Thymus (tissue), 11 donors: ENCODE measurements at regions not wholly inside any gene's neighbourhood (a gene's known extent, or its start where the extent isn't known, plus 50 kb on each side); places are given as distances from the start of the nearest gene placed in this dataset.

Source experiments
- DNase-seq, 9 donors: peaks; one replicate each; pipeline ENCODE4 v3.0.0-alpha.2; 2013; ENCODE audit warnings: low spot score in 9 of 9, low read depth in 6 of 9, missing footprints in 1 of 9
- H3K27ac ChIP-seq, 2 donors: one replicate each; pipeline ENCODE4 v1.5.1; 2013; ENCODE audit warnings: control low read depth in 1 of 2, low read depth in 1 of 2, low read length in 1 of 2, mild to moderate bottlenecking in 1 of 2, moderate library complexity in 1 of 2
- H3K27me3 ChIP-seq, 2 donors: one replicate each; pipeline ENCODE4 v1.5.1; 2013; ENCODE audit warnings: low read length in 1 of 2; ENCODE audit not compliant: control insufficient read depth in 2 of 2, insufficient read depth in 1 of 2
- H3K36me3 ChIP-seq, 2 donors: one replicate each; pipeline ENCODE4 v1.5.1; 2013; ENCODE audit warnings: low read length in 1 of 2, mild to moderate bottlenecking in 1 of 2, moderate library complexity in 1 of 2; ENCODE audit not compliant: control insufficient read depth in 2 of 2, insufficient read depth in 2 of 2
- H3K4me1 ChIP-seq, 2 donors: one replicate each; pipeline ENCODE4 v1.5.1; 2013; ENCODE audit warnings: low read length in 2 of 2; ENCODE audit not compliant: control insufficient read depth in 2 of 2, insufficient read depth in 2 of 2
- H3K4me3 ChIP-seq, 2 donors: one replicate each; pipeline ENCODE4 v1.5.1; 2013; ENCODE audit warnings: low read length in 2 of 2, control low read depth in 1 of 2, mild to moderate bottlenecking in 1 of 2
- H3K9me3 ChIP-seq, 2 donors: one replicate each; pipeline ENCODE4 v1.5.1; 2013; ENCODE audit warnings: low read length in 1 of 2, mild to moderate bottlenecking in 1 of 2; ENCODE audit not compliant: control insufficient read depth in 2 of 2, insufficient read depth in 1 of 2
- WGBS: extraction: QIAGEN DNeasy Blood & Tissue Kit; methylation state at CpG from one replicate; pipeline ENCODE4 v1.1.7; 2013; 5-methylcytosine and 5-hydroxymethylcytosine counted together
- donor health status: healthy.

DNA sequence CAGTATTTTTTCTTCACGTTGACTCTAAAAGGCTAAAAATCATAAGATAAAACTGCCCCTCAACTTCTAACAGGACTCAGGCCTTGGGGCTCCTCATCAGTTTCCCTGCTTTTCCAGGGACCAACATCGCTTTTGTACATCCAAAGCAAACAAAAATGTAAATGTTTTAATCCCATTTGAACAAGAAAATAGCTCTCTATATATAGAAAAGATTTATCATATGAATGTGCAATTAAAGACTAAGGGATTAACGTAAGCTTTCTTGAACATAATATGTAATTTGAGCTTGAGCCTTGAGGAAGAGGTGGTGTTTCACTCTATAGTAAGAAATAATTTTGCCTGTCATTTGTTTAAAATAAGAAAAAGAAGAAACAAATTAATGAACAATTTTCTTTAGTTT is 547.2 kb upstream of the ACO1 start:
- no peaks in the 10 kb centered on the region for H3K27me3 ChIP-seq
- H3K36me3 ChIP-seq = no peaks in the 10 kb centered on the region
- no peaks in the 10 kb centered on the region for H3K4me1 ChIP-seq
- H3K9me3 ChIP-seq = no peaks in the 10 kb centered on the region
- no peak overlapping the region for H3K4me3 ChIP-seq
- WGBS = 89% methylated on average over 3 of the region's 3 CpGs
- DNase-seq = no peak
- no peak overlapping the region for H3K27ac ChIP-seq

DNA sequence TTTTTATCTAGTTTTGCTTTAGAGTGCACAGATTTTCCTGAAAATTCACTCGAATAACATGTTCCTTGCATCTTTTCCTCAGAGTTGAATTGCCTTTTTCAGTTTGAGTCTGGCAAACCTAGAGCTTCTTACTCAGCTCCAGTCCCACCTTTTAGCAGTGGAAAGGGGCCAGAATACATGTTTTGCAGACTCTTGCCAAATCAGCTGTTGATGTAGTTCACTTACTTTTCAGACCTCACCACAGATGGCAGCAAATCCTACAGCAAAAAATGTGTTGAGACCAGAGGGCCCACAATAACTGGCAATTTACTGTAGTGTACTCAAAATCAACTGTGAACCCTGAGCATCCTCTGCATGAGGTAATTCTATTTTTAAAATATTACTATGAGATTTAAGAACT is 545.2 kb upstream of the ACO1 start:
- no peak overlapping the region for H3K27ac ChIP-seq
- H3K36me3 ChIP-seq = no peaks in the 10 kb centered on the region
- no peak for DNase-seq
- no peak overlapping the region for H3K4me3 ChIP-seq
- H3K9me3 ChIP-seq = no peaks in the 10 kb centered on the region
- no peaks in the 10 kb centered on the region for H3K4me1 ChIP-seq
- WGBS = 78% methylated on average over 1 of the region's 1 CpG
- H3K27me3 ChIP-seq = no peaks in the 10 kb centered on the region

DNA sequence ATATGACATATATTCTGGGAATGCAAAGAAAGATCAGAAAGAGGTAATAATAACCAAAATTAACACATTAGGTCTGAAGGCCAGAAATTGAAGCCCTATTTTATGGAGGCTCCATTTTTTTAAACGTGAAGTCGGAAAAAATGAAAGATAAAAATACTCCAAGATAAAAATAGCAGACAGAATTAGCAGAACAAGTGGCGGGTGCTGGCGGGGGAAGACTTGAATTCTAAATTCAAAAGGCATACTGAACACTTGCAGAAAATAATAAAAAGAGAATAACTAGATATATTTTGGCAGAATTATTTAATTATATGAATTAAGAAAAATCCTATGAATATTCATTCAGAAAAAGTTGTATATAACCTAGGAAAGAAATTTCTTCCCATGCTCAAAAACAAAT is 543.7 kb upstream of the ACO1 start:
- no peaks in the 10 kb centered on the region for H3K9me3 ChIP-seq
- no peak for DNase-seq
- no peak overlapping the region for H3K27ac ChIP-seq
- no peaks in the 10 kb centered on the region for H3K27me3 ChIP-seq
- H3K4me3 ChIP-seq = no peak overlapping the region
- WGBS = 68% methylated on average over 4 of the region's 4 CpGs
- H3K36me3 ChIP-seq = no peaks in the 10 kb centered on the region
- no peaks in the 10 kb centered on the region for H3K4me1 ChIP-seq

DNA sequence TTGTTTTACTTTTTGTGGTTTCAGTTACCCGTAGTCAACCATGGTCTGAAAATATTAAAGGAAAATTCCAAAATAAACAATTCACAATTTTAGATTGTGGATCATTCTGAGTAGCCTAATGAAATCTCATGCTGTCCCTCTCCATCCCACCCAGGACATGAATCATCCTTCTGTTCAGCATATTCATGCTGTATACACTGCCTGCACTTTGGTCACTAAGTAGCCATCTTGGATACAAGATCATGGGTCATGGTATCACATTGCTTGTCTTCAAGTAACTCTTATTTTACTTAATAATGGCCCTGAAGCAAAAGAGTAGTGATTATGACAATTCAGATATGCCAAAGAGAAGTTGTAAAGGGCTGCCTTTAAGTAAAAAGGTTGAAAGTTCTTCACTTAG is 536.5 kb upstream of the ACO1 start:
- no peaks in the 10 kb centered on the region for H3K4me1 ChIP-seq
- 90% methylated on average over 1 of the region's 1 CpG for WGBS
- H3K27me3 ChIP-seq = no peaks in the 10 kb centered on the region
- H3K27ac ChIP-seq = no peak overlapping the region
- H3K4me3 ChIP-seq = no peak overlapping the region
- no peaks in the 10 kb centered on the region for H3K36me3 ChIP-seq
- no peak for DNase-seq
- no peaks in the 10 kb centered on the region for H3K9me3 ChIP-seq

DNA sequence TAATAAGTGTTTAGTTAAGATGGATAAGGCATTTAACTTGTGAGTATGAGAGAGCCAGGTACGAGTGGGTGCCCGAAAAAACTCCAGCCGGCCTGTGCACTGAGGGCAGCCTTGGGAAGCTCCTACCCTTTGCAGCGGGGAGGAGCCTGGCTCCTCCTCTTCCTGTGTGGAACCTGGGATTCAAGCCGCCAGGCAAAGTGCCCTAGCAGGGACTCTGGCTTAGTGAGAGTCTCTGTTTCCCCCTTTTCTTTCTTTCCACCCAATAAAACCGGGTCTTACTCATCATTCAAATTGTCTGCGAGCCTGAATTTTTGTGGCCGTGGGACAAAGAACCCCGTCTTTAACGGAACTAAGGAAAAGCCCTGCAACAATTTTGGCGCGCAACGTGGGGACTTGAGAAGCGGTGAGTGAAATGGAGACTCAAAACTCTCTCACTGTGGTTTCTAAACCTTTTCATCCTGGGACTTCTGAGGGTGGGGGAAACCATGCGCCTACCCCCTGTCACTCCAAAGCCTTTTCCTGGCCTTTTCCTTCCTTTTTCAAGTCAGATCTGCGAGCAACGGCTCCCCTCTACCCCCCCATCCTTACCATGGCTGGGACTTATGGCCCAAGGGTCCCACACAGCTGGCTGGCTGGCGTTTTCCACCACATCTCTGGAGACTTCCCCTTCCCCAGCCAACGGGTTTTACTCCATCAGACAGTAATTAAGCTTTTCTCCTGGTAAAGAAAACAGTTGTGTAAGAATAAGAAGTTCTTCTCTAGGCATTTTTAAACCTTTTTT is 535.7 kb upstream of the ACO1 start:
- no peaks in the 10 kb centered on the region for H3K9me3 ChIP-seq
- no peak overlapping the region for H3K4me3 ChIP-seq
- H3K36me3 ChIP-seq = no peaks in the 10 kb centered on the region
- H3K27me3 ChIP-seq = no peaks in the 10 kb centered on the region
- H3K4me1 ChIP-seq = no peaks in the 10 kb centered on the region
- no peak for DNase-seq
- WGBS = 88% methylated on average over 19 of the region's 19 CpGs
- H3K27ac ChIP-seq = no peak overlapping the region

DNA sequence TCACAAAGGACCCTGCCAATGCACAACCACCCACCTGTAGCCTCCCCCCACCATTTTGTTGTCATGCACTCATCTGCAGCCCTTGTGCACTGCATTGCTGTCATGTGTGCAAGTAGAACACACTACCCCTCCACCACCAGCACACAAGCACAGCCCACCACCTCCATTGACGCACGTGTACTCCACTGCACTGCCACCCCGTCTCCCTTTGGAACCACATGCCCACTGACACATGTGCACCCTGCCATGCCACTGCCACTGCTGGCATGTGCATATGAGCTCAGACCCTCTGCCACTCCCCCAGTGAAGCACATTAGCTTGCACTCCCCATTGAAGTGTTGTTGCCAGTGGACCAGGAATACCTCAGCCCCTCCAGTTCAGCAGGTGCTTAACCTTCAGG is 530.3 kb upstream of the ACO1 start:
- H3K9me3 ChIP-seq = peaks cover 0 to 4% of the 10 kb centered on the region in 2 donors
- H3K27me3 ChIP-seq = no peaks in the 10 kb centered on the region
- no peaks in the 10 kb centered on the region for H3K36me3 ChIP-seq
- no peak overlapping the region for H3K4me3 ChIP-seq
- no peak for DNase-seq
- WGBS = 96% methylated on average over 3 of the region's 3 CpGs
- no peaks in the 10 kb centered on the region for H3K4me1 ChIP-seq
- no peak overlapping the region for H3K27ac ChIP-seq

DNA sequence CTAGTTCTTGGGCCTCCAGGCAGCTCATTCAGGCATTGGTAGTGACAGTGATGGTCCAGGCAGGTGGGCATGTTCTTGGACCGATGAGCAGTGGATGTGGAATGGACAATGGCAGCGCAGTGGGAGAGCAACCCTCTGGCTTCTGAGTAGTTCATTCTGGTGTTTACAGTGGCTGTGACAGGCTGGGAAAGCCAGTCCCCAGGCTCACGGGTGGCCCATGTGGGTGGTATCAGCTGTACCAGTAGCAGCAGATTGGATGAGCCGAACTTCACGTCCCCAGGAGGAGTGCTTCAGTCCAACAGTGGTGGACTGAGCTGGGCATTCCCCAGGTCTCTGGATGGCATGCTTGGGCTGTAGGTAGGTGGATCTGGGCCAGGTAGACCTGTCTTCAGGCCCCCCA is 515.6 kb upstream of the ACO1 start:
- Histone ChIP-seq H3K27me3 (no peaks in the 10 kb centered on the region), H3K9me3 (peaks cover 0 to 11% of the 10 kb centered on the region in 2 donors), H3K4me3 (no peak overlapping the region), H3K36me3 (no peaks in the 10 kb centered on the region), H3K27ac (no peak overlapping the region), H3K4me1 (no peaks in the 10 kb centered on the region)
- DNase-seq = no peak
- 93% methylated on average over 5 of the region's 5 CpGs for WGBS

DNA sequence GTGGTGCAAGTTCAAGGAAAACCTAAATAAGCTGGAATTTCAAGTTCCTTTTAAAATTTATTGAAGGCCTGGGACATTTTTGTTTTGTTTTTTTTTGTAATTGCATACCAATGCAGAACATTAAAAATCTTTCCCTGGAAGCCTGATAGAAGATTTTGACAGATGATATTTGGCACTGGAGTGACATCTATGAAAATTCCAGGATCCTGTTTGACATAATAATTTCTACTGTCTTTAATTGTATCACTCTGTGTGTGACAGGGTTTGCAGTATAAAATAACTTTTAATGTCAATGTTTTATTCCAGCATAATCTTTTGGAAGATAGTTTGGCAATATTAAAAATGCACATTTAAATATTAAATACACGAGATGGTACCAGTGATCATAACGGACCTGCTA is 514.2 kb upstream of the ACO1 start:
- DNase-seq = no peak
- H3K36me3 ChIP-seq = no peaks in the 10 kb centered on the region
- no peaks in the 10 kb centered on the region for H3K27me3 ChIP-seq
- no peak overlapping the region for H3K4me3 ChIP-seq
- H3K4me1 ChIP-seq = no peaks in the 10 kb centered on the region
- WGBS = 79% methylated on average over 2 of the region's 2 CpGs
- no peak overlapping the region for H3K27ac ChIP-seq
- peaks cover 0 to 11% of the 10 kb centered on the region in 2 donors for H3K9me3 ChIP-seq

DNA sequence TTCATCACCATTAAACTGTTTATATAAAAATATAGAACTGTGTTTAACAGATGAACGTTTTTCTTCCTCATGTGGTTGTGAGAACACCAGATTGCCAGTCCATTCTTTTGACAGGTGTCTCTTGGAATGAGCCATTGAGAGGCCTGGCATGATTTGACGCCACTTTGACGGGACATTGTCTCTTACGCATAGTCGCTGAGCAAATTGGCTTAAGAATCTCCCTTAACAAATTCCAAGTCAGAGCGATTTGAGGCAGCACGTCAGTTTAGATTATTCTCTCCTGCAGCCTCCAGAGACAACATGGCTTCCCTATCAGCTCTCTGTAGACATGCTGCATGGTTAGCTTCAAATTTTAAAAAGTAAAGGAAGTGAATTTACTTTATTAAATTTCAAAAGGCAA is 510.7 kb upstream of the ACO1 start:
- WGBS = 93% methylated on average over 7 of the region's 7 CpGs
- H3K9me3 ChIP-seq = peaks cover 0 to 9% of the 10 kb centered on the region in 2 donors
- no peak for DNase-seq

More for the DNA sequence above, 510.7 kb upstream of the ACO1 start:
- Histone ChIP-seq H3K27me3 (no peaks in the 10 kb centered on the region), H3K4me3 (no peak overlapping the region), H3K27ac (no peak overlapping the region), H3K36me3 (no peaks in the 10 kb centered on the region), H3K4me1 (no peaks in the 10 kb centered on the region)
